ENCODE measurements at regions not wholly inside any gene's neighbourhood (a gene's known extent, or its start where the extent isn't known, plus 50 kb on each side); places are given as distances from the start of the nearest gene placed in this dataset.

GRCh38 chr7:26600411-26600810, 264.0 kb downstream of the SKAP2 start:
- no peaks in the 10 kb centered on the region for H3K36me3 Mint-ChIP-seq (ENCODE audit: insufficient read depth in 2 of 2)
- no peaks in the 10 kb centered on the region for H3K4me1 Mint-ChIP-seq (ENCODE audit: low read depth)
- DNase-seq: no peak
- H3K27ac Mint-ChIP-seq: no peak overlapping the region
- no peaks in the 10 kb centered on the region for H3K9me3 Mint-ChIP-seq
- no peak overlapping the region for H3K4me3 Mint-ChIP-seq
- no peak for ATAC-seq (replicated peaks in 1 of 2)
- H3K27me3 Mint-ChIP-seq (ENCODE audit: low read depth): peaks cover 18% of the 10 kb centered on the region

GRCh38 chr7:26603631-26604030, 260.8 kb downstream of the SKAP2 start:
- no peaks in the 10 kb centered on the region for H3K9me3 Mint-ChIP-seq
- no peak for ATAC-seq (replicated peaks in 1 of 2)
- no peak overlapping the region for H3K27ac Mint-ChIP-seq
- H3K36me3 Mint-ChIP-seq (ENCODE audit: insufficient read depth in 2 of 2): no peaks in the 10 kb centered on the region
- H3K27me3 Mint-ChIP-seq (ENCODE audit: low read depth): peaks cover 12% of the 10 kb centered on the region
- H3K4me3 Mint-ChIP-seq: no peak overlapping the region
- no peak for DNase-seq
- no peaks in the 10 kb centered on the region for H3K4me1 Mint-ChIP-seq (ENCODE audit: low read depth)

- DNase-seq (no peak), ATAC-seq (replicated peaks in 1 of 2) (no peak)
- Mint-ChIP-seq H3K4me3 (no peak overlapping the region), H3K9me3 (no peaks in the 10 kb centered on the region), H3K27ac (no peak overlapping the region), H3K4me1 (ENCODE audit: low read depth) (no peaks in the 10 kb centered on the region), H3K27me3 (ENCODE audit: low read depth) (no peaks in the 10 kb centered on the region), H3K36me3 (ENCODE audit: insufficient read depth in 2 of 2) (no peaks in the 10 kb centered on the region)
Observed at GRCh38 chr7:26608402-26608801, 256.0 kb downstream of the SKAP2 start.

- Mint-ChIP-seq H3K27ac (no peak overlapping the region), H3K9me3 (no peaks in the 10 kb centered on the region), H3K27me3 (ENCODE audit: low read depth) (no peaks in the 10 kb centered on the region), H3K4me1 (ENCODE audit: low read depth) (no peaks in the 10 kb centered on the region), H3K36me3 (ENCODE audit: insufficient read depth in 2 of 2) (no peaks in the 10 kb centered on the region), H3K4me3 (no peak overlapping the region)
- no peak for DNase-seq
- ATAC-seq (replicated peaks in 1 of 2): no peak
Observed at GRCh38 chr7:26609082-26609481, 255.3 kb downstream of the SKAP2 start.

- ATAC-seq (replicated peaks in 1 of 2) (no peak), DNase-seq (no peak)
- H3K36me3 Mint-ChIP-seq (ENCODE audit: insufficient read depth in 2 of 2): no peaks in the 10 kb centered on the region
- H3K27ac Mint-ChIP-seq: no peak overlapping the region
- H3K27me3 Mint-ChIP-seq (ENCODE audit: low read depth): no peaks in the 10 kb centered on the region
- no peak overlapping the region for H3K4me3 Mint-ChIP-seq
- H3K9me3 Mint-ChIP-seq: no peaks in the 10 kb centered on the region
- H3K4me1 Mint-ChIP-seq (ENCODE audit: low read depth): no peaks in the 10 kb centered on the region
Observed at GRCh38 chr7:26609532-26609931, 254.9 kb downstream of the SKAP2 start.

GRCh38 chr7:26612742-26613141, 251.6 kb downstream of the SKAP2 start:
- H3K9me3 Mint-ChIP-seq: no peaks in the 10 kb centered on the region
- no peak for ATAC-seq (replicated peaks in 1 of 2)
- no peaks in the 10 kb centered on the region for H3K27me3 Mint-ChIP-seq (ENCODE audit: low read depth)
- H3K4me3 Mint-ChIP-seq: no peak overlapping the region
- H3K27ac Mint-ChIP-seq: no peak overlapping the region
- no peaks in the 10 kb centered on the region for H3K4me1 Mint-ChIP-seq (ENCODE audit: low read depth)
- no peaks in the 10 kb centered on the region for H3K36me3 Mint-ChIP-seq (ENCODE audit: insufficient read depth in 2 of 2)
- DNase-seq: no peak

- H3K4me3 Mint-ChIP-seq: no peak overlapping the region
- H3K9me3 Mint-ChIP-seq: no peaks in the 10 kb centered on the region
- no peak overlapping the region for H3K27ac Mint-ChIP-seq
- H3K4me1 Mint-ChIP-seq (ENCODE audit: low read depth): no peaks in the 10 kb centered on the region
- DNase-seq (no peak), ATAC-seq (replicated peaks in 1 of 2) (no peak)
- no peaks in the 10 kb centered on the region for H3K27me3 Mint-ChIP-seq (ENCODE audit: low read depth)
- no peaks in the 10 kb centered on the region for H3K36me3 Mint-ChIP-seq (ENCODE audit: insufficient read depth in 2 of 2)
Observed at GRCh38 chr7:26614503-26614902, 249.9 kb downstream of the SKAP2 start.

- no peak overlapping the region for H3K27ac Mint-ChIP-seq
- no peaks in the 10 kb centered on the region for H3K27me3 Mint-ChIP-seq (ENCODE audit: low read depth)
- no peak for DNase-seq
- no peak for ATAC-seq (replicated peaks in 1 of 2)
- H3K4me3 Mint-ChIP-seq: no peak overlapping the region
- H3K36me3 Mint-ChIP-seq (ENCODE audit: insufficient read depth in 2 of 2): no peaks in the 10 kb centered on the region
- H3K9me3 Mint-ChIP-seq: no peaks in the 10 kb centered on the region
- H3K4me1 Mint-ChIP-seq (ENCODE audit: low read depth): no peaks in the 10 kb centered on the region
Observed at GRCh38 chr7:26616235-26616634, 248.2 kb downstream of the SKAP2 start.

- Mint-ChIP-seq H3K4me3 (no peak overlapping the region), H3K9me3 (no peaks in the 10 kb centered on the region), H3K27ac (no peak overlapping the region), H3K27me3 (ENCODE audit: low read depth) (no peaks in the 10 kb centered on the region), H3K36me3 (ENCODE audit: insufficient read depth in 2 of 2) (no peaks in the 10 kb centered on the region), H3K4me1 (ENCODE audit: low read depth) (no peaks in the 10 kb centered on the region)
- DNase-seq: no peak
- ATAC-seq (replicated peaks in 1 of 2): no peak
Observed at GRCh38 chr7:26617066-26617465, 247.3 kb downstream of the SKAP2 start.

Data from activated T-cell treated with anti-CD3 and anti-CD28 coated beads, Interleukin-2, amount 50 U/mL, for 72 hours (primary cell).